ENCODE measurements at regions not wholly inside any gene's neighbourhood (a gene's known extent, or its start where the extent isn't known, plus 50 kb on each side); places are given as distances from the start of the nearest gene placed in this dataset.

DNA sequence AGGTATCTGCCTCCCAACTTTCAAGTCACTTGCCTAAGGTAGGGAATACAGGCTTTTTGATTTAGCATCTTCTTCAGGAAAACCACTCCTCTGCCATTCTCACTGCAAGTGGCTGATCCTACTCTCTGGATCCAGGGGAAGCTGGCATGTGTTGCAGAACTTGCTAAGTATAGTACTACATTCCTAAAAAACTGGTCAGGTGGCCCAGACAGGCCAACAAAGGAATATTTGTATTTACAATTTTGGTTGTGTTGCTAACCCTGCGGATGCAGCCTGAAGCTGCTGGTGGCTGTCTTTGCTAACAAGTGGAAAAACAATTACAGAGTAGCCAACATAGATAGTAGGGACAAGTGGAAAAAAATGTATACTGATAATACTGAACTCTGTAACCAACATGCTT is 222.5 kb upstream of the STARD13 start:
- Histone ChIP-seq H2AFZ (ENCODE audit: low read length) (no peak overlapping the region), H3K9ac (ENCODE audit: extremely low read depth, insufficient read length, low read length) (no peak overlapping the region), H3K4ac (ENCODE audit: low read depth, low read length) (no peak overlapping the region), H2AK5ac (ENCODE audit: insufficient read length, low read length) (no peak overlapping the region), H3K79me1 (ENCODE audit: insufficient read depth, low read depth, low read length, poor library complexity, severe bottlenecking) (no peaks in the 10 kb centered on the region), H3T11ph (ENCODE audit: low read length) (no peak overlapping the region), H4K91ac (ENCODE audit: insufficient read length, low read depth, low read length) (no peak overlapping the region), H3K4me1 (ENCODE audit: insufficient read depth, low read length) (no peaks in the 10 kb centered on the region), H3K27me3 (ENCODE audit: insufficient read depth, low read length) (no peaks in the 10 kb centered on the region), H2BK15ac (ENCODE audit: low read depth, low read length) (no peak overlapping the region), H2BK12ac (ENCODE audit: insufficient read length, low read depth, low read length) (no peak overlapping the region), H3K9me3 (ENCODE audit: control insufficient read depth, low read depth, low read length) (no peaks in the 10 kb centered on the region), H4K20me1 (ENCODE audit: control insufficient read depth, insufficient read depth, insufficient read length) (no peaks in the 10 kb centered on the region), H3K79me2 (ENCODE audit: insufficient read depth, low read length) (no peaks in the 10 kb centered on the region), H3K18ac (ENCODE audit: insufficient read length, low read depth, low read length) (no peak overlapping the region), H4K5ac (ENCODE audit: insufficient read length, low read depth, low read length) (no peak overlapping the region), H2BK20ac (ENCODE audit: low read depth, low read length, poor library complexity, severe bottlenecking) (no peak overlapping the region), H3K56ac (ENCODE audit: insufficient read length, low read depth, low read length) (no peak overlapping the region), H4K8ac (replicated peaks; ENCODE audit: insufficient read length, low read depth, low read length) (no peak overlapping the region), H3K4me2 (ENCODE audit: insufficient read depth, insufficient read length, low read length) (no peak overlapping the region), H2BK120ac (ENCODE audit: low read depth, low read length, poor library complexity, severe bottlenecking) (no peak overlapping the region), H3K23me2 (ENCODE audit: insufficient read length, low read depth, low read length, poor library complexity, severe bottlenecking) (no peaks in the 10 kb centered on the region), H2BK5ac (ENCODE audit: insufficient read length, low read length) (no peak overlapping the region), H3K23ac (ENCODE audit: insufficient read length, low read depth, low read length) (no peak overlapping the region), H3K14ac (ENCODE audit: insufficient read depth, low read length) (no peak overlapping the region), H3K27ac (ENCODE audit: insufficient read length, low read depth, low read length) (no peak overlapping the region)
- H3K27ac Mint-ChIP-seq: no peak overlapping the region
- DNase-seq: no peak
- TF ChIP-seq, protein P1, sequence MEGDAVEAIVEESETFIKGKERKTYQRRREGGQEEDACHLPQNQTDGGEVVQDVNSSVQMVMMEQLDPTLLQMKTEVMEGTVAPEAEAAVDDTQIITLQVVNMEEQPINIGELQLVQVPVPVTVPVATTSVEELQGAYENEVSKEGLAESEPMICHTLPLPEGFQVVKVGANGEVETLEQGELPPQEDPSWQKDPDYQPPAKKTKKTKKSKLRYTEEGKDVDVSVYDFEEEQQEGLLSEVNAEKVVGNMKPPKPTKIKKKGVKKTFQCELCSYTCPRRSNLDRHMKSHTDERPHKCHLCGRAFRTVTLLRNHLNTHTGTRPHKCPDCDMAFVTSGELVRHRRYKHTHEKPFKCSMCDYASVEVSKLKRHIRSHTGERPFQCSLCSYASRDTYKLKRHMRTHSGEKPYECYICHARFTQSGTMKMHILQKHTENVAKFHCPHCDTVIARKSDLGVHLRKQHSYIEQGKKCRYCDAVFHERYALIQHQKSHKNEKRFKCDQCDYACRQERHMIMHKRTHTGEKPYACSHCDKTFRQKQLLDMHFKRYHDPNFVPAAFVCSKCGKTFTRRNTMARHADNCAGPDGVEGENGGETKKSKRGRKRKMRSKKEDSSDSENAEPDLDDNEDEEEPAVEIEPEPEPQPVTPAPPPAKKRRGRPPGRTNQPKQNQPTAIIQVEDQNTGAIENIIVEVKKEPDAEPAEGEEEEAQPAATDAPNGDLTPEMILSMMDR (conservative IDR thresholded peaks at IDR 0.05): no peak
- no peak overlapping the region for H3K4me3 Mint-ChIP-seq
- WGBS (ENCODE audit: extremely low coverage, insufficient read length, low lambda C conversion rate): no CpG with 5 or more reads among the region's 1 CpG
- peaks cover 7 to 8% of the 10 kb centered on the region in 2 experiments; a peak in 3 of 4 replicates for H3K4me1 Mint-ChIP-seq
- peaks cover 0 to 2% of the 10 kb centered on the region in 2 experiments; a peak in 2 of 5 replicates for H3K9me3 Mint-ChIP-seq
- no peaks in the 10 kb centered on the region for H3K36me3 Mint-ChIP-seq (ENCODE audit: insufficient read depth in 1 of 3, low read depth in 3 of 3)
- H3K27me3 Mint-ChIP-seq (ENCODE audit: low read depth): no peaks in the 10 kb centered on the region
